H1 (cell line): ENCODE measurements at regions not wholly inside any gene's neighbourhood (a gene's known extent, or its start where the extent isn't known, plus 50 kb on each side); places are given as distances from the start of the nearest gene placed in this dataset.

ENCODE experiments used
- CTCF ChIA-PET: fragments of 300-600 bp; sonication (Branson Sonifier 250); formaldehyde crosslinking; loops from one replicate; lab custom pipeline; 2021; ENCODE audit not compliant: partially characterized antibody; lab: Charles Lee
- POLR2A ChIA-PET: fragments of 300-600 bp; sonication (Branson Sonifier 250); formaldehyde crosslinking; loops from one replicate; lab custom pipeline; 2021; ENCODE audit warnings: inconsistent platforms; ENCODE audit not compliant: partially characterized antibody; lab: Charles Lee
- DNase-seq, 2 experiments: peaks; one replicate each; pipeline versions ENCODE4 v3.0.0 to v3.0.0-alpha.2; 2010 to 2022; ENCODE audit warnings: low spot score in 2 of 2, low read depth in 1 of 2, mixed read lengths in 1 of 2
- FAIRE-seq: peaks from 2 replicates; lab custom pipeline; 2011; peaks lifted over from hg19 to GRCh38; lab: Jason Lieb, UNC
- H2AFZ ChIP-seq: 2 replicates; pipeline ENCODE4 v1.8.1; 2012; ENCODE audit warnings: low read length, inconsistent platforms
- H2AK5ac ChIP-seq: 2 replicates; pipeline ENCODE4 v1.6.1; 2013; ENCODE audit warnings: low read depth, low read length
- H2BK120ac ChIP-seq: replicated peaks from 2 replicates; pipeline ENCODE3; 2013; ENCODE audit warnings: low read depth, low read length, inconsistent platforms
- H2BK12ac ChIP-seq: 2 replicates; pipeline ENCODE4 v1.6.1; 2013; ENCODE audit warnings: low read depth, low read length
- H2BK15ac ChIP-seq: 2 replicates; pipeline ENCODE4 v1.6.1; 2013; ENCODE audit warnings: low read length
- H2BK20ac ChIP-seq: 2 replicates; pipeline ENCODE4 v1.6.1; 2013; ENCODE audit warnings: low read length
- H2BK5ac ChIP-seq: 2 replicates; pipeline ENCODE4 v1.6.1; 2013; ENCODE audit warnings: low read depth, low read length
- H3K14ac ChIP-seq: 2 replicates; pipeline ENCODE4 v1.6.1; 2013; ENCODE audit warnings: inconsistent platforms; ENCODE audit not compliant: insufficient read length
- H3K18ac ChIP-seq: 2 replicates; pipeline ENCODE4 v1.6.1; 2013; ENCODE audit warnings: low read length; ENCODE audit errors: extremely low read depth
- H3K23ac ChIP-seq: 2 replicates; pipeline ENCODE4 v1.6.1; 2013; ENCODE audit warnings: inconsistent platforms; ENCODE audit not compliant: insufficient read length
- H3K23me2 ChIP-seq: 2 replicates; pipeline ENCODE4 v1.6.1; 2013; ENCODE audit warnings: low read depth, low read length
- H3K27ac ChIP-seq: 2 replicates; pipeline ENCODE4 v1.6.1; 2011; ENCODE audit warnings: low read depth, low read length, inconsistent platforms
- H3K27me3 ChIP-seq, 4 experiments: replicated peaks in 1 of 4; 1 replicate in 1 of 4; 2 replicates in 3 of 4; pipeline versions ENCODE4 v1.6.1 to v1.8.1; 2011 to 2013; ENCODE audit warnings: low read length in 3 of 4, mild to moderate bottlenecking in 3 of 4, inconsistent platforms in 2 of 4, mixed read lengths in 2 of 4, moderate library complexity in 1 of 4; ENCODE audit not compliant: control insufficient read depth in 3 of 4, insufficient read depth in 3 of 4; ENCODE audit errors: extremely low read depth in 1 of 4
- H3K36me3 ChIP-seq, 4 experiments: 2 replicates each; pipeline versions ENCODE4 v1.6.1 to v1.8.1; 2011 to 2013; ENCODE audit warnings: mild to moderate bottlenecking in 4 of 4, low read length in 3 of 4, moderate library complexity in 2 of 4, control low read depth in 1 of 4, inconsistent platforms in 1 of 4; ENCODE audit not compliant: insufficient read depth in 4 of 4, control insufficient read depth in 2 of 4
- H3K4ac ChIP-seq: replicated peaks from 2 replicates; pipeline ENCODE3; 2013; ENCODE audit warnings: low read length, low read depth, mixed read lengths, inconsistent platforms; ENCODE audit not compliant: insufficient read length
- H3K4me1 ChIP-seq, 4 experiments: replicated peaks in 1 of 4; 1 replicate in 1 of 4; 2 replicates in 3 of 4; pipeline versions ENCODE4 v1.6.1 to v1.8.1; 2011 to 2013; ENCODE audit warnings: low read length in 3 of 4, inconsistent platforms in 2 of 4, mixed read lengths in 1 of 4; ENCODE audit not compliant: insufficient read depth in 4 of 4, control insufficient read depth in 3 of 4
- H3K4me2 ChIP-seq, 2 experiments: 2 replicates each; pipeline versions ENCODE4 v1.6.1 to v1.8.1; 2011 to 2013; ENCODE audit warnings: low read depth in 2 of 2, low read length in 2 of 2, control low read depth in 1 of 2, inconsistent platforms in 1 of 2, mild to moderate bottlenecking in 1 of 2; ENCODE audit not compliant: insufficient read depth in 1 of 2
- H3K4me3 ChIP-seq, 4 experiments: fragments of 200-600, 300-600 bp in 1 of 4; sonication (generic), shearing (Covaris generic), sonication (Bioruptor Twin) in 1 of 4; 2 replicates each; pipeline versions ENCODE4 v1.5.1 to v1.8.1; 2011 to 2016; ENCODE audit warnings: low read length in 4 of 4, low read depth in 3 of 4, control low read depth in 2 of 4, inconsistent platforms in 2 of 4, mild to moderate bottlenecking in 2 of 4, mixed read lengths in 1 of 4, moderate library complexity in 1 of 4; ENCODE audit not compliant: insufficient read depth in 2 of 4; ENCODE audit errors: extremely low read depth in 1 of 4
- H3K56ac ChIP-seq: replicated peaks from 2 replicates; pipeline ENCODE3; 2013; ENCODE audit warnings: low read depth, mild to moderate bottlenecking, mixed read lengths, low read length, inconsistent platforms; ENCODE audit not compliant: insufficient read length
- H3K79me1 ChIP-seq: 2 replicates; pipeline ENCODE4 v1.6.1; 2013; ENCODE audit warnings: low read depth, low read length, control low read depth
- H3K79me2 ChIP-seq, 2 experiments: 2 replicates each; pipeline versions ENCODE4 v1.6.1 to v1.8.1; 2012 to 2013; ENCODE audit warnings: low read length in 2 of 2, mild to moderate bottlenecking in 2 of 2, inconsistent platforms in 1 of 2; ENCODE audit not compliant: insufficient read depth in 2 of 2, control insufficient read depth in 1 of 2
- H3K9ac ChIP-seq, 4 experiments: replicated peaks in 1 of 4; 1 replicate in 1 of 4; 2 replicates in 3 of 4; pipeline versions ENCODE4 v1.6.1 to v1.8.1; 2011 to 2013; ENCODE audit warnings: low read depth in 3 of 4, low read length in 3 of 4, control low read depth in 2 of 4, mild to moderate bottlenecking in 2 of 4, moderate library complexity in 2 of 4, inconsistent platforms in 1 of 4; ENCODE audit errors: extremely low read depth in 1 of 4
- H3K9me3 ChIP-seq, 2 experiments: 2 replicates each; pipeline versions ENCODE4 v1.6.1 to v1.8.1; 2012 to 2013; ENCODE audit warnings: mild to moderate bottlenecking in 2 of 2, moderate library complexity in 2 of 2, control low read depth in 1 of 2, inconsistent platforms in 1 of 2, low read depth in 1 of 2, low read length in 1 of 2, mixed read lengths in 1 of 2; ENCODE audit not compliant: insufficient read depth in 2 of 2
- H4K20me1 ChIP-seq, 2 experiments: replicated peaks in 1 of 2; 2 replicates each; pipeline versions ENCODE3 to v1.8.1; 2011 to 2013; ENCODE audit warnings: inconsistent platforms in 2 of 2, low read length in 2 of 2, mild to moderate bottlenecking in 1 of 2; ENCODE audit not compliant: insufficient read depth in 2 of 2, control insufficient read depth in 1 of 2
- H4K5ac ChIP-seq: 2 replicates; pipeline ENCODE4 v1.6.1; 2013; ENCODE audit warnings: low read length, low read depth, mixed read lengths, inconsistent platforms; ENCODE audit not compliant: insufficient read length
- H4K8ac ChIP-seq: 2 replicates; pipeline ENCODE4 v1.8.0; 2013; ENCODE audit warnings: mild to moderate bottlenecking, moderate library complexity, low read length, inconsistent platforms; ENCODE audit not compliant: insufficient read depth; ENCODE audit errors: extremely low read depth
- H4K91ac ChIP-seq: replicated peaks from 2 replicates; pipeline ENCODE3; 2013; ENCODE audit warnings: low read length, mixed read lengths, inconsistent platforms; ENCODE audit not compliant: insufficient read length
- BACH1 ChIP-seq: IDR thresholded peaks from 2 replicates; pipeline ENCODE4 v1.6.1; 2012; ENCODE audit warnings: low read length, improper control_type of control experiment
- CHD2 ChIP-seq: IDR thresholded peaks from 2 replicates; pipeline ENCODE4 v1.6.1; 2012; ENCODE audit warnings: low read length, improper control_type of control experiment
- JUN ChIP-seq: IDR thresholded peaks from 2 replicates; pipeline ENCODE4 v1.6.1; 2011; ENCODE audit warnings: low read depth, mild to moderate bottlenecking, improper control_type of control experiment, low read length
- JUND ChIP-seq: IDR thresholded peaks from 2 replicates; pipeline ENCODE4 v1.6.1; 2011; ENCODE audit warnings: mild to moderate bottlenecking, improper control_type of control experiment, low read length
- POLR2AphosphoS5 ChIP-seq: IDR thresholded peaks from 2 replicates; pipeline ENCODE4 v1.6.1; 2011; ENCODE audit warnings: low read depth, low read length
- RFX5 ChIP-seq: IDR thresholded peaks from 2 replicates; pipeline ENCODE4 v1.6.1; 2011; ENCODE audit warnings: low read depth, low read length, improper control_type of control experiment, borderline replicate concordance
- WGBS, 2 experiments: shearing (Covaris generic) in 1 of 2; methylation state at CpG; one replicate each; pipeline versions ENCODE4 v1.1.6 to v1.1.7; 2013 to 2015; ENCODE audit warnings: low lambda C conversion rate in 2 of 2, mixed read lengths in 2 of 2, inconsistent platforms in 1 of 2, low coverage in 1 of 2, missing lambda C conversion rate in 1 of 2; ENCODE audit not compliant: insufficient replicate concordance in 2 of 2, insufficient coverage in 1 of 2, insufficient read length in 1 of 2; ENCODE audit errors: extremely low coverage in 1 of 2, missing lambda C conversion rate in 1 of 2; 5-methylcytosine and 5-hydroxymethylcytosine counted together

GRCh38 chr13:32961724-32962123 lies 54.5 kb upstream of the KL start:
- ChIA-PET POLR2A (no interaction called here), CTCF (interaction anchor here (0.6 kb wide), 1 partner anchor 116 kb away, joined by 5 read pairs; no protein-coding TSS in a partner anchor)
- no peak overlapping the region for H2AFZ ChIP-seq
- no peak overlapping the region for H2BK12ac ChIP-seq
- H3K14ac ChIP-seq = no peak overlapping the region
- H3K9ac ChIP-seq = no peak overlapping the region
- H4K5ac ChIP-seq = no peak overlapping the region
- no peak overlapping the region for H2BK15ac ChIP-seq
- H3K4me2 ChIP-seq = no peak overlapping the region
- no peaks in the 10 kb centered on the region for H4K20me1 ChIP-seq
- H2BK120ac ChIP-seq = no peak overlapping the region
- no peaks in the 10 kb centered on the region for H3K79me2 ChIP-seq
- DNase-seq = no peak
- H4K91ac ChIP-seq = no peak overlapping the region
- H2BK20ac ChIP-seq = no peak overlapping the region
- no peaks in the 10 kb centered on the region for H3K9me3 ChIP-seq
- no peaks in the 10 kb centered on the region for H3K4me1 ChIP-seq
- WGBS, 2 experiments = 85% methylated on average over 1 of the region's 1 CpG; no CpG with 5 or more reads in 1 of the 2 experiments
- H3K79me1 ChIP-seq = no peaks in the 10 kb centered on the region
- H3K56ac ChIP-seq = no peak overlapping the region
- no peaks in the 10 kb centered on the region for H3K36me3 ChIP-seq
- H3K4ac ChIP-seq = no peak overlapping the region
- H3K4me3 ChIP-seq = no peak overlapping the region
- H3K18ac ChIP-seq = no peak overlapping the region
- H2AK5ac ChIP-seq = no peak overlapping the region
- no peak overlapping the region for H3K27ac ChIP-seq
- no peak overlapping the region for H4K8ac ChIP-seq
- peaks cover 0 to 11% (median 0%) of the 10 kb centered on the region in 4 experiments; a peak in 2 of 7 replicates for H3K27me3 ChIP-seq
- FAIRE-seq = no peak
- H2BK5ac ChIP-seq = no peak overlapping the region
- no peaks in the 10 kb centered on the region for H3K23me2 ChIP-seq
- TF ChIP-seq JUND = no peak
- TF ChIP-seq BACH1 = no peak
- no peak for TF ChIP-seq POLR2AphosphoS5
- TF ChIP-seq RFX5 = no peak
- TF ChIP-seq JUN = no peak
- no peak for TF ChIP-seq CHD2
- H3K23ac ChIP-seq = no peak overlapping the region
